ENCODE measurements at regions not wholly inside any gene's neighbourhood (a gene's known extent, or its start where the extent isn't known, plus 50 kb on each side); places are given as distances from the start of the nearest gene placed in this dataset.

GRCh38 chr2:20519309-20519708 is 72.4 kb downstream of the RHOB start:
- Histone ChIP-seq H3K36me3 (replicated peaks) (no peaks in the 10 kb centered on the region), H3K27ac (no peak overlapping the region), H3K4me3 (ENCODE audit: low read depth, low read length) (no peak overlapping the region), H3K27me3 (replicated peaks) (no peaks in the 10 kb centered on the region)
- DNase-seq = no peak
- no peak for TF ChIP-seq CTCF (IDR thresholded peaks at IDR 0.05; ENCODE audit: low read depth, low read length, missing control alignments)
- in situ Hi-C loops (cut with HindIII; ENCODE audit: low pct_ligation_motif_present, low sequenced_read_pairs) = no loop called here

- TF ChIP-seq CTCF (IDR thresholded peaks at IDR 0.05; ENCODE audit: low read depth, low read length, missing control alignments) = no peak
- DNase-seq = no peak
- H3K27me3 ChIP-seq (replicated peaks) = no peaks in the 10 kb centered on the region
- H3K4me3 ChIP-seq (ENCODE audit: low read depth, low read length) = no peak overlapping the region
- in situ Hi-C loops (cut with HindIII; ENCODE audit: low pct_ligation_motif_present, low sequenced_read_pairs) = no loop called here
- no peak overlapping the region for H3K27ac ChIP-seq
- no peaks in the 10 kb centered on the region for H3K36me3 ChIP-seq (replicated peaks)
Measured at GRCh38 chr2:20520128-20520527, 73.3 kb downstream of the RHOB start.

- no peaks in the 10 kb centered on the region for H3K27me3 ChIP-seq (replicated peaks)
- no peak for DNase-seq
- in situ Hi-C loops (cut with HindIII; ENCODE audit: low pct_ligation_motif_present, low sequenced_read_pairs) = no loop called here
- no peak overlapping the region for H3K4me3 ChIP-seq (ENCODE audit: low read depth, low read length)
- H3K27ac ChIP-seq = no peak overlapping the region
- no peaks in the 10 kb centered on the region for H3K36me3 ChIP-seq (replicated peaks)
- TF ChIP-seq CTCF (IDR thresholded peaks at IDR 0.05; ENCODE audit: low read depth, low read length, missing control alignments) = no peak
Measured at GRCh38 chr2:20521193-20521592, 74.3 kb downstream of the RHOB start.

- Histone ChIP-seq H3K27ac (no peak overlapping the region), H3K4me3 (ENCODE audit: low read depth, low read length) (no peak overlapping the region), H3K36me3 (replicated peaks) (no peaks in the 10 kb centered on the region), H3K27me3 (replicated peaks) (no peaks in the 10 kb centered on the region)
- TF ChIP-seq CTCF (IDR thresholded peaks at IDR 0.05; ENCODE audit: low read depth, low read length, missing control alignments) = no peak
- no peak for DNase-seq
- in situ Hi-C loops (cut with HindIII; ENCODE audit: low pct_ligation_motif_present, low sequenced_read_pairs) = no loop called here
Measured at GRCh38 chr2:20521682-20522189, 74.9 kb downstream of the RHOB start.

GRCh38 chr2:20523073-20523798 is 76.4 kb downstream of the RHOB start:
- in situ Hi-C loops (cut with HindIII; ENCODE audit: low pct_ligation_motif_present, low sequenced_read_pairs) = no loop called here
- no peak overlapping the region for H3K4me3 ChIP-seq (ENCODE audit: low read depth, low read length)
- H3K27me3 ChIP-seq (replicated peaks) = no peaks in the 10 kb centered on the region
- no peak for DNase-seq
- H3K36me3 ChIP-seq (replicated peaks) = no peaks in the 10 kb centered on the region
- no peak for TF ChIP-seq CTCF (IDR thresholded peaks at IDR 0.05; ENCODE audit: low read depth, low read length, missing control alignments)
- H3K27ac ChIP-seq = no peak overlapping the region

- Histone ChIP-seq H3K27ac (no peak overlapping the region), H3K27me3 (replicated peaks) (no peaks in the 10 kb centered on the region), H3K4me3 (ENCODE audit: low read depth, low read length) (no peak overlapping the region), H3K36me3 (replicated peaks) (no peaks in the 10 kb centered on the region)
- DNase-seq = no peak
- TF ChIP-seq CTCF (IDR thresholded peaks at IDR 0.05; ENCODE audit: low read depth, low read length, missing control alignments) = no peak
- in situ Hi-C loops (cut with HindIII; ENCODE audit: low pct_ligation_motif_present, low sequenced_read_pairs) = no loop called here
Measured at GRCh38 chr2:20523799-20524187, 76.9 kb downstream of the RHOB start.
